Cardiac muscle cell (in vitro differentiated cells and primary cell): ENCODE measurements at regions not wholly inside any gene's neighbourhood (a gene's known extent, or its start where the extent isn't known, plus 50 kb on each side); places are given as distances from the start of the nearest gene placed in this dataset.
A peak's percentile ranks its signal among the peaks of the same experiment; 100 is the strongest.

Source experiments
- DNase-seq, 2 donors: peaks; one replicate each; pipeline versions ENCODE4 v3.0.0 to v3.0.0-alpha.2; 2010 to 2017; ENCODE audit warnings: low read depth in 1 of 2, low spot score in 1 of 2
- H3K27ac ChIP-seq: fragments of 200-600 bp; sonication (generic); 2 replicates; pipeline ENCODE4 v1.5.1; 2016
- H3K27me3 ChIP-seq: fragments of 200-600 bp; sonication (generic); 2 replicates; pipeline ENCODE4 v1.6.0; 2016; ENCODE audit warnings: control low read depth
- H3K36me3 ChIP-seq: fragments of 200-600 bp; sonication (generic); 2 replicates; pipeline ENCODE4 v1.5.1; 2016; ENCODE audit warnings: control low read depth
- H3K4me1 ChIP-seq: fragments of 200-600 bp; sonication (generic); 2 replicates; pipeline ENCODE4 v1.8.1; 2017; ENCODE audit warnings: low read depth, mild to moderate bottlenecking, mixed run types
- H3K4me3 ChIP-seq: fragments of 200-600 bp; sonication (generic); 2 replicates; pipeline ENCODE4 v1.5.1; 2016; ENCODE audit warnings: mild to moderate bottlenecking
- H3K9me3 ChIP-seq: fragments of 200-600 bp; sonication (generic); 2 replicates; pipeline ENCODE4 v1.5.1; 2017; ENCODE audit warnings: low read depth, mild to moderate bottlenecking, control low read depth
- CTCF ChIP-seq: IDR thresholded peaks from 2 replicates; pipeline ENCODE4 v1.5.1; 2012; ENCODE audit warnings: low read depth, mild to moderate bottlenecking, low read length

DNA sequence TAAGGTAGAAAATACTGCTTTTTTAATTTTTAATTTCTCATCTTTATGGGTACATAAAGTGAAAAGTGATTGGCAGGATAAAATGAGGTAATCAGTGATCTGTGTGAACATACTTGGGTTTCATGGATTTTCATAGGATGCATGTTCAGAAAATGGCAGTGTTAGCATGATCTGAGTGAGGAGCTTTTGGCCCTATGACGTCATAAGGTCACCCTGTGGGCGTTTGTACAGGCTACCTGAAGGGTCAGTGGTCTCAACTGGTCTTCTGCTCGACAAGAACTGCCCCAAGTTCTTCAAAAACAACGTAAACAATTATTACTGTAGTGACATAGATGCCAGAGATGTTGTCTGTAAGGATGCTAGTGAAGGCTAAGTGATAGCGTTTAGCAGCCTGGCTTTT, 124.5 kb upstream of the OSTN start:
- H3K27ac ChIP-seq, result no peak overlapping the region
- DNase-seq, result no peak
- no peaks in the 10 kb centered on the region for H3K27me3 ChIP-seq
- no peaks in the 10 kb centered on the region for H3K36me3 ChIP-seq
- no peak overlapping the region for H3K4me3 ChIP-seq
- H3K9me3 ChIP-seq, result no peaks in the 10 kb centered on the region
- no peak for TF ChIP-seq CTCF
- no peaks in the 10 kb centered on the region for H3K4me1 ChIP-seq

- Histone ChIP-seq H3K9me3 (no peaks in the 10 kb centered on the region), H3K4me3 (no peak overlapping the region), H3K27me3 (no peaks in the 10 kb centered on the region), H3K27ac (no peak overlapping the region), H3K36me3 (no peaks in the 10 kb centered on the region), H3K4me1 (no peaks in the 10 kb centered on the region)
- no peak for TF ChIP-seq CTCF
- peak; percentile 28 to 66 for DNase-seq
Measured at GRCh38 chr3:191070762-191071403, 128.2 kb upstream of the OSTN start.

GRCh38 chr3:191070201-191070600, 128.8 kb upstream of the OSTN start:
- Histone ChIP-seq H3K4me3 (no peak overlapping the region), H3K27me3 (no peaks in the 10 kb centered on the region), H3K4me1 (no peaks in the 10 kb centered on the region), H3K27ac (no peak overlapping the region), H3K9me3 (no peaks in the 10 kb centered on the region), H3K36me3 (no peaks in the 10 kb centered on the region)
- peak in 1 of 2 donors; percentile 90 for DNase-seq
- TF ChIP-seq CTCF, result no peak

DNA sequence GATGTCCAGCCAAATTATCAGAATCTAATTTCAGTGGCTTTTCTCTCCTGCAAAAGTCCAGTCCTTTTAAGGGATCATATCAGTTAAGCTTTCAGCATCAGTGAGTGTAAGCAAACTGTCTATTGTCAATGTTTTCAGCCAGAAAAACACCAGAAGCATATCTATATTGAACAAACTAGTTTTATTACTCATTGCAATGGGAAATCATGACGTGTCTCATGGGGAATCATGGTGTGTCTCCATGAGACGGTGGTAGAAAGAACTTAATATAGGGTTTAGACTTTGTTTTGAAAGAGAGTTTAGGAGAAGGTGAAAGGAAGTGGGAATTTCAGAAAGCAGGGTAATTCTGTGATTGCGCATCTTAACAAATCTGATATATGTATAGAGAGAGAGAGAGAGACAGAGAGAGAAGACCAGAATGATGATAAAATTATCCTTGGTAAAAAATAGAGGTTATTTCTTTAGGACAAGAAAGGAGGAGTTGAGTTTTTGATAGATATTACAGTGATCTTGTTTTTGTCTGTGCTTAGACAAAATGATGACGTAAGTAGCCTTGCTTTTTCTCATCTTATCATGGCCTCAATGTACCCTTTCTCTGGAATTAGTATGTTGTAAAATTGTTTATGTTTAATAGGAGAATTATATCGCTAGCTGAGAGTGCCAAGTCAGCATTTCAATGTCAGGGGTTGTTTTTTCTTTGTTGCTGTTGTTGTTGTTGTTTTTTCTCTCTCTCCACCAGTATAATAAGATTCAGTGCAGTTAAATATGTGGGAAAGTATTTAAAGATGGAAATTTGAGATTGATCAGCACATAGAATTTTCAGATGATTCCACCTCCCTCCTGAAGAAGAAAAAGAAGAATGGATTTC, 129.9 kb upstream of the OSTN start:
- no peak overlapping the region for H3K4me3 ChIP-seq
- H3K27ac ChIP-seq, result no peak overlapping the region
- TF ChIP-seq CTCF, result no peak
- peak in 1 of 2 donors; percentile 49 for DNase-seq
- H3K36me3 ChIP-seq, result no peaks in the 10 kb centered on the region
- no peaks in the 10 kb centered on the region for H3K27me3 ChIP-seq
- no peaks in the 10 kb centered on the region for H3K9me3 ChIP-seq
- no peaks in the 10 kb centered on the region for H3K4me1 ChIP-seq

- no peaks in the 10 kb centered on the region for H3K27me3 ChIP-seq
- H3K4me1 ChIP-seq, result no peaks in the 10 kb centered on the region
- H3K4me3 ChIP-seq, result no peak overlapping the region
- DNase-seq, result peak in 1 of 2 donors; percentile 18
- no peak overlapping the region for H3K27ac ChIP-seq
- TF ChIP-seq CTCF, result no peak
- no peaks in the 10 kb centered on the region for H3K36me3 ChIP-seq
- no peaks in the 10 kb centered on the region for H3K9me3 ChIP-seq
Measured at GRCh38 chr3:191066669-191067068, 132.4 kb upstream of the OSTN start.
